Endothelial cell of umbilical vein (primary cell): ENCODE measurements at regions not wholly inside any gene's neighbourhood (a gene's known extent, or its start where the extent isn't known, plus 50 kb on each side); places are given as distances from the start of the nearest gene placed in this dataset.

ENCODE experiments used
- BruUV-seq: library from RNA; stranded (reverse); fragments of 400-500 nt; replicated peaks from 2 replicates; lab custom pipeline; 2021; lab: Mats Ljungman, UMichigan
- CTCF ChIA-PET: fragments of 300-600, 350-600 bp; sonication (Branson Sonifier 250); formaldehyde crosslinking; loops from one replicate; lab custom pipeline; 2021; ENCODE audit warnings: antibody characterized with exemption, inconsistent platforms; lab: Charles Lee
- POLR2A ChIA-PET: fragments of 300-600, 350-600 bp; sonication (Branson Sonifier 250); formaldehyde crosslinking; loops from one replicate; lab custom pipeline; 2021; ENCODE audit warnings: antibody characterized with exemption, inconsistent platforms; lab: Charles Lee
- DNase-seq: peaks from one replicate; pipeline ENCODE4 v3.0.0-alpha.2; 2011; ENCODE audit warnings: low read depth, low spot score
- FAIRE-seq: peaks from 2 replicates; lab custom pipeline; 2011; peaks lifted over from hg19 to GRCh38; lab: Jason Lieb, UNC
- H2AFZ ChIP-seq: 2 replicates; pipeline ENCODE4 v1.6.0; 2012; ENCODE audit warnings: low read depth, low read length, control low read depth, inconsistent platforms
- H3K27ac ChIP-seq: 2 replicates; pipeline ENCODE4 v1.5.1; 2011; ENCODE audit warnings: low read depth, mild to moderate bottlenecking, control low read depth, low read length, moderate library complexity; ENCODE audit not compliant: insufficient read depth
- H3K27me3 ChIP-seq, 2 experiments: 2 replicates each; pipeline versions ENCODE4 v1.6.0 to v1.6.1; 2011; ENCODE audit warnings: low read length in 2 of 2, mixed read lengths in 1 of 2; ENCODE audit not compliant: control insufficient read depth in 2 of 2, insufficient read depth in 2 of 2
- H3K36me3 ChIP-seq, 2 experiments: 2 replicates in 1 of 2; 3 replicates in 1 of 2; pipeline ENCODE4 v1.5.1; 2011; ENCODE audit warnings: low read length in 2 of 2, mild to moderate bottlenecking in 1 of 2, moderate library complexity in 1 of 2; ENCODE audit not compliant: control insufficient read depth in 2 of 2, insufficient read depth in 2 of 2; ENCODE audit errors: extremely low read depth in 1 of 2
- H3K4me1 ChIP-seq: 3 replicates; pipeline ENCODE4 v1.5.1; 2011; ENCODE audit warnings: mild to moderate bottlenecking, low read length; ENCODE audit not compliant: control insufficient read depth, insufficient read depth; ENCODE audit errors: extremely low read depth
- H3K4me2 ChIP-seq: 2 replicates; pipeline ENCODE4 v1.6.1; 2011; ENCODE audit warnings: low read length, control low read depth, mixed read lengths; ENCODE audit not compliant: insufficient read depth
- H3K4me3 ChIP-seq, 3 experiments: fragments of 200-600 bp in 1 of 3; sonication (generic), shearing (Covaris generic) in 1 of 3; replicated peaks in 1 of 3; 2 replicates each; pipeline ENCODE4 v1.5.1; 2011 to 2016; ENCODE audit warnings: control low read depth in 3 of 3, low read length in 3 of 3, mild to moderate bottlenecking in 2 of 3, inconsistent platforms in 1 of 3, low read depth in 1 of 3, moderate library complexity in 1 of 3; ENCODE audit not compliant: insufficient read depth in 1 of 3
- H3K79me2 ChIP-seq: 2 replicates; pipeline ENCODE4 v1.6.0; 2012; ENCODE audit warnings: low read length, inconsistent platforms; ENCODE audit not compliant: control insufficient read depth, insufficient read depth
- H3K9ac ChIP-seq: replicated peaks from 2 replicates; pipeline ENCODE3; 2011; ENCODE audit warnings: low read length, control low read depth; ENCODE audit not compliant: insufficient read depth; ENCODE audit errors: extremely low read depth
- H3K9me1 ChIP-seq: replicated peaks from 3 replicates; pipeline ENCODE4 v1.6.0; 2011; ENCODE audit warnings: mild to moderate bottlenecking, low read length; ENCODE audit not compliant: control insufficient read depth, insufficient read depth; ENCODE audit errors: extremely low read depth
- H3K9me3 ChIP-seq: replicated peaks from 2 replicates; pipeline ENCODE4 v1.5.1; 2012; ENCODE audit warnings: low read length, inconsistent platforms; ENCODE audit not compliant: control insufficient read depth, insufficient read depth
- H4K20me1 ChIP-seq: replicated peaks from 2 replicates; pipeline ENCODE3; 2011; ENCODE audit warnings: mild to moderate bottlenecking, low read length; ENCODE audit not compliant: control insufficient read depth, insufficient read depth; ENCODE audit errors: extremely low read depth
- EZH2 ChIP-seq: IDR thresholded peaks from 2 replicates; pipeline ENCODE4 v1.6.1; 2012; ENCODE audit warnings: borderline replicate concordance, low read depth, mild to moderate bottlenecking, moderate library complexity, low read length, inconsistent platforms; ENCODE audit not compliant: severe bottlenecking
- FOS ChIP-seq: IDR thresholded peaks from 2 replicates; pipeline ENCODE4 v1.6.1; 2011; ENCODE audit warnings: mild to moderate bottlenecking, low read length, moderate library complexity, borderline replicate concordance; ENCODE audit not compliant: insufficient read depth
- GATA2 ChIP-seq: IDR thresholded peaks from 2 replicates; pipeline ENCODE4 v1.7.0; 2011; ENCODE audit warnings: low read depth, mild to moderate bottlenecking, moderate library complexity, mixed read lengths, low read length; ENCODE audit not compliant: insufficient read length, insufficient read depth
- JUN ChIP-seq: IDR thresholded peaks from 2 replicates; pipeline ENCODE4 v1.6.1; 2011; ENCODE audit warnings: borderline replicate concordance, low read depth; ENCODE audit not compliant: insufficient read length, insufficient read depth
- MAX ChIP-seq: IDR thresholded peaks from 2 replicates; pipeline ENCODE4 v1.6.1; 2011; ENCODE audit not compliant: insufficient read depth, insufficient read length
- MYC ChIP-seq: IDR thresholded peaks from one replicate; pipeline ENCODE4 v1.6.1; 2011; ENCODE audit warnings: mild to moderate bottlenecking, low read depth, low read length
- POLR2A ChIP-seq: IDR thresholded peaks from 2 replicates; pipeline ENCODE4 v1.6.1; 2012; ENCODE audit warnings: low read depth, mild to moderate bottlenecking, control low read depth, low read length
- POLR2AphosphoS5 ChIP-seq: IDR thresholded peaks from 2 replicates; pipeline ENCODE4 v1.6.1; 2012; ENCODE audit warnings: low read depth, mild to moderate bottlenecking, control low read depth, low read length, moderate library complexity; ENCODE audit not compliant: insufficient read depth
- dilution Hi-C: fragments of 300-500 bp; cut with MboI; formaldehyde crosslinking; loops from one replicate; pipeline ENCODE4 v1.15.0; 2019; ENCODE audit warnings: low sequenced_read_pairs; ENCODE audit not compliant: extremely low pct_ligation_motif_present
- intact Hi-C: fragments of 100-400 bp; cut with micrococcal nuclease; formaldehyde crosslinking; loops from one replicate; pipeline ENCODE4 v1.10.0; 2022
- TF ChIP-seq, protein P1 (sequence below), 2 donors: IDR thresholded peaks; 1 replicate in 1 of 2; 2 replicates in 1 of 2; pipeline ENCODE4 v1.5.1; 2011; ENCODE audit warnings: low read length in 2 of 2, mild to moderate bottlenecking in 2 of 2, moderate library complexity in 2 of 2, control low read depth in 1 of 2, inconsistent platforms in 1 of 2, low read depth in 1 of 2; ENCODE audit not compliant: insufficient read depth in 1 of 2; ENCODE audit errors: extremely low read depth in 1 of 2

GRCh38 chr2:143928613-143929012, 591.3 kb downstream of the ZEB2 start:
- POLR2A ChIA-PET, result no interaction called here
- dilution Hi-C loops, result no loop called here
- no peak for FAIRE-seq

More at GRCh38 chr2:143928613-143929012, 591.3 kb downstream of the ZEB2 start:
- Histone ChIP-seq H3K9me1 (no peaks in the 10 kb centered on the region), H3K27me3 (peaks cover 0 to 2% of the 10 kb centered on the region in 2 experiments), H3K9ac (no peak overlapping the region), H4K20me1 (no peaks in the 10 kb centered on the region), H3K27ac (no peak overlapping the region), H3K4me2 (no peak overlapping the region), H3K9me3 (no peaks in the 10 kb centered on the region), H3K36me3 (no peaks in the 10 kb centered on the region), H3K4me3 (no peak overlapping the region), H3K4me1 (no peaks in the 10 kb centered on the region), H3K79me2 (no peaks in the 10 kb centered on the region), H2AFZ (no peak overlapping the region)
- TF ChIP-seq MAX, result no peak
- TF ChIP-seq POLR2A, result no peak
- no peak for TF ChIP-seq FOS
- TF ChIP-seq MYC, result no peak
- no peak for TF ChIP-seq GATA2
- no peak for TF ChIP-seq POLR2AphosphoS5
- TF ChIP-seq EZH2, result no peak
- TF ChIP-seq, protein P1, sequence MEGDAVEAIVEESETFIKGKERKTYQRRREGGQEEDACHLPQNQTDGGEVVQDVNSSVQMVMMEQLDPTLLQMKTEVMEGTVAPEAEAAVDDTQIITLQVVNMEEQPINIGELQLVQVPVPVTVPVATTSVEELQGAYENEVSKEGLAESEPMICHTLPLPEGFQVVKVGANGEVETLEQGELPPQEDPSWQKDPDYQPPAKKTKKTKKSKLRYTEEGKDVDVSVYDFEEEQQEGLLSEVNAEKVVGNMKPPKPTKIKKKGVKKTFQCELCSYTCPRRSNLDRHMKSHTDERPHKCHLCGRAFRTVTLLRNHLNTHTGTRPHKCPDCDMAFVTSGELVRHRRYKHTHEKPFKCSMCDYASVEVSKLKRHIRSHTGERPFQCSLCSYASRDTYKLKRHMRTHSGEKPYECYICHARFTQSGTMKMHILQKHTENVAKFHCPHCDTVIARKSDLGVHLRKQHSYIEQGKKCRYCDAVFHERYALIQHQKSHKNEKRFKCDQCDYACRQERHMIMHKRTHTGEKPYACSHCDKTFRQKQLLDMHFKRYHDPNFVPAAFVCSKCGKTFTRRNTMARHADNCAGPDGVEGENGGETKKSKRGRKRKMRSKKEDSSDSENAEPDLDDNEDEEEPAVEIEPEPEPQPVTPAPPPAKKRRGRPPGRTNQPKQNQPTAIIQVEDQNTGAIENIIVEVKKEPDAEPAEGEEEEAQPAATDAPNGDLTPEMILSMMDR (IDR thresholded peaks at IDR 0.05; ENCODE audit: extremely low read depth in 1 of 2, insufficient read depth in 1 of 2, low read depth in 1 of 2, low read length in 2 of 2), result no peak
- no peak for TF ChIP-seq JUN
- intact Hi-C loops, result no loop called here
- no TSS peak for BruUV-seq
- no peak for DNase-seq
- CTCF ChIA-PET, result no interaction called here
